Duodenal mucosa (tissue), 2 donors: ENCODE measurements at regions not wholly inside any gene's neighbourhood (a gene's known extent, or its start where the extent isn't known, plus 50 kb on each side); places are given as distances from the start of the nearest gene placed in this dataset.

Source experiments
- H3K27ac ChIP-seq: one replicate; pipeline ENCODE4 v1.7.0; 2013; ENCODE audit warnings: low read depth, low read length
- H3K27me3 ChIP-seq, 2 donors: one replicate each; pipeline ENCODE4 v1.7.0; 2013; ENCODE audit warnings: low read length in 2 of 2, control low read depth in 1 of 2; ENCODE audit not compliant: insufficient read depth in 2 of 2, control insufficient read depth in 1 of 2
- H3K36me3 ChIP-seq, 2 donors: one replicate each; pipeline ENCODE4 v1.7.0; 2013; ENCODE audit warnings: low read length in 2 of 2, control low read depth in 1 of 2; ENCODE audit not compliant: insufficient read depth in 2 of 2, control insufficient read depth in 1 of 2
- H3K4me1 ChIP-seq, 2 donors: one replicate each; pipeline ENCODE4 v1.7.0; 2013; ENCODE audit warnings: low read length in 2 of 2, control low read depth in 1 of 2; ENCODE audit not compliant: insufficient read depth in 2 of 2, control insufficient read depth in 1 of 2
- H3K4me3 ChIP-seq, 2 donors: one replicate each; pipeline ENCODE4 v1.7.0; 2013; ENCODE audit warnings: low read length in 2 of 2, low read depth in 1 of 2
- H3K9ac ChIP-seq, 2 donors: one replicate each; pipeline ENCODE4 v1.7.0; 2013; ENCODE audit warnings: low read length in 2 of 2, low read depth in 1 of 2
- H3K9me3 ChIP-seq, 2 donors: one replicate each; pipeline ENCODE4 v1.7.0; 2013; ENCODE audit warnings: low read length in 2 of 2, control low read depth in 1 of 2; ENCODE audit not compliant: control insufficient read depth in 1 of 2

GRCh38 chr10:10780746-10781145, 236.9 kb upstream of the CELF2 start:
- Histone ChIP-seq H3K27me3 (no peaks in the 10 kb centered on the region), H3K4me1 (no peaks in the 10 kb centered on the region), H3K27ac (no peak overlapping the region), H3K9me3 (no peaks in the 10 kb centered on the region), H3K36me3 (no peaks in the 10 kb centered on the region), H3K4me3 (no peak overlapping the region), H3K9ac (no peak overlapping the region)

GRCh38 chr10:10782603-10783002, 235.1 kb upstream of the CELF2 start:
- Histone ChIP-seq H3K27me3 (no peaks in the 10 kb centered on the region), H3K9me3 (no peaks in the 10 kb centered on the region), H3K4me3 (no peak overlapping the region), H3K36me3 (no peaks in the 10 kb centered on the region), H3K9ac (no peak overlapping the region), H3K27ac (no peak overlapping the region), H3K4me1 (no peaks in the 10 kb centered on the region)

- no peaks in the 10 kb centered on the region for H3K27me3 ChIP-seq
- no peak overlapping the region for H3K9ac ChIP-seq
- no peaks in the 10 kb centered on the region for H3K36me3 ChIP-seq
- no peak overlapping the region for H3K4me3 ChIP-seq
- H3K9me3 ChIP-seq, result no peaks in the 10 kb centered on the region
- H3K4me1 ChIP-seq, result no peaks in the 10 kb centered on the region
- H3K27ac ChIP-seq, result no peak overlapping the region
These were observed 232.0 kb upstream of the CELF2 start for GRCh38 chr10:10785627-10786026.

GRCh38 chr10:10786109-10787090, 231.3 kb upstream of the CELF2 start:
- H3K27me3 ChIP-seq, result no peaks in the 10 kb centered on the region
- H3K27ac ChIP-seq, result no peak overlapping the region
- H3K9me3 ChIP-seq, result no peaks in the 10 kb centered on the region
- H3K4me1 ChIP-seq, result no peaks in the 10 kb centered on the region
- H3K36me3 ChIP-seq, result no peaks in the 10 kb centered on the region
- H3K4me3 ChIP-seq, result no peak overlapping the region
- no peak overlapping the region for H3K9ac ChIP-seq

GRCh38 chr10:10787586-10787985, 230.1 kb upstream of the CELF2 start:
- Histone ChIP-seq H3K9me3 (no peaks in the 10 kb centered on the region), H3K27ac (no peak overlapping the region), H3K9ac (no peak overlapping the region), H3K4me1 (no peaks in the 10 kb centered on the region), H3K36me3 (no peaks in the 10 kb centered on the region), H3K4me3 (no peak overlapping the region), H3K27me3 (no peaks in the 10 kb centered on the region)

GRCh38 chr10:10788761-10789160, 228.9 kb upstream of the CELF2 start:
- H3K9me3 ChIP-seq, result no peaks in the 10 kb centered on the region
- H3K4me3 ChIP-seq, result no peak overlapping the region
- no peaks in the 10 kb centered on the region for H3K4me1 ChIP-seq
- H3K27ac ChIP-seq, result no peak overlapping the region
- H3K9ac ChIP-seq, result no peak overlapping the region
- no peaks in the 10 kb centered on the region for H3K27me3 ChIP-seq
- no peaks in the 10 kb centered on the region for H3K36me3 ChIP-seq

GRCh38 chr10:10791869-10792268, 225.8 kb upstream of the CELF2 start:
- H3K36me3 ChIP-seq, result no peaks in the 10 kb centered on the region
- no peak overlapping the region for H3K9ac ChIP-seq
- no peak overlapping the region for H3K27ac ChIP-seq
- H3K9me3 ChIP-seq, result no peaks in the 10 kb centered on the region
- H3K4me1 ChIP-seq, result no peaks in the 10 kb centered on the region
- H3K27me3 ChIP-seq, result no peaks in the 10 kb centered on the region
- H3K4me3 ChIP-seq, result no peak overlapping the region

- Histone ChIP-seq H3K9me3 (no peaks in the 10 kb centered on the region), H3K4me3 (no peak overlapping the region), H3K4me1 (no peaks in the 10 kb centered on the region), H3K9ac (no peak overlapping the region), H3K36me3 (no peaks in the 10 kb centered on the region), H3K27ac (no peak overlapping the region), H3K27me3 (no peaks in the 10 kb centered on the region)
These were observed 225.0 kb upstream of the CELF2 start for GRCh38 chr10:10792681-10793080.

GRCh38 chr10:10794046-10794445, 223.6 kb upstream of the CELF2 start:
- Histone ChIP-seq H3K27ac (no peak overlapping the region), H3K4me3 (no peak overlapping the region), H3K36me3 (no peaks in the 10 kb centered on the region), H3K9me3 (no peaks in the 10 kb centered on the region), H3K27me3 (no peaks in the 10 kb centered on the region), H3K4me1 (no peaks in the 10 kb centered on the region), H3K9ac (no peak overlapping the region)

- H3K4me1 ChIP-seq, result no peaks in the 10 kb centered on the region
- H3K9me3 ChIP-seq, result no peaks in the 10 kb centered on the region
- peak overlapping the region; percentile 19 to 30 for H3K4me3 ChIP-seq
- H3K27me3 ChIP-seq, result no peaks in the 10 kb centered on the region
- H3K9ac ChIP-seq, result no peak overlapping the region
- no peaks in the 10 kb centered on the region for H3K36me3 ChIP-seq
- no peak overlapping the region for H3K27ac ChIP-seq
These were observed 222.9 kb upstream of the CELF2 start for GRCh38 chr10:10794791-10795191.
